ENCODE measurements at regions not wholly inside any gene's neighbourhood (a gene's known extent, or its start where the extent isn't known, plus 50 kb on each side); places are given as distances from the start of the nearest gene placed in this dataset.

GRCh38 chr2:124967325-124967724 is 942.2 kb downstream of the CNTNAP5 start:
- TF ChIP-seq, protein P1, sequence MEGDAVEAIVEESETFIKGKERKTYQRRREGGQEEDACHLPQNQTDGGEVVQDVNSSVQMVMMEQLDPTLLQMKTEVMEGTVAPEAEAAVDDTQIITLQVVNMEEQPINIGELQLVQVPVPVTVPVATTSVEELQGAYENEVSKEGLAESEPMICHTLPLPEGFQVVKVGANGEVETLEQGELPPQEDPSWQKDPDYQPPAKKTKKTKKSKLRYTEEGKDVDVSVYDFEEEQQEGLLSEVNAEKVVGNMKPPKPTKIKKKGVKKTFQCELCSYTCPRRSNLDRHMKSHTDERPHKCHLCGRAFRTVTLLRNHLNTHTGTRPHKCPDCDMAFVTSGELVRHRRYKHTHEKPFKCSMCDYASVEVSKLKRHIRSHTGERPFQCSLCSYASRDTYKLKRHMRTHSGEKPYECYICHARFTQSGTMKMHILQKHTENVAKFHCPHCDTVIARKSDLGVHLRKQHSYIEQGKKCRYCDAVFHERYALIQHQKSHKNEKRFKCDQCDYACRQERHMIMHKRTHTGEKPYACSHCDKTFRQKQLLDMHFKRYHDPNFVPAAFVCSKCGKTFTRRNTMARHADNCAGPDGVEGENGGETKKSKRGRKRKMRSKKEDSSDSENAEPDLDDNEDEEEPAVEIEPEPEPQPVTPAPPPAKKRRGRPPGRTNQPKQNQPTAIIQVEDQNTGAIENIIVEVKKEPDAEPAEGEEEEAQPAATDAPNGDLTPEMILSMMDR (IDR thresholded peaks at IDR 0.05; ENCODE audit: low read depth, low read length, missing control alignments): no peak
- H3K4me3 ChIP-seq (ENCODE audit: low read depth, low read length): no peak overlapping the region
- DNase-seq (ENCODE audit: low read depth): no peak

DNA sequence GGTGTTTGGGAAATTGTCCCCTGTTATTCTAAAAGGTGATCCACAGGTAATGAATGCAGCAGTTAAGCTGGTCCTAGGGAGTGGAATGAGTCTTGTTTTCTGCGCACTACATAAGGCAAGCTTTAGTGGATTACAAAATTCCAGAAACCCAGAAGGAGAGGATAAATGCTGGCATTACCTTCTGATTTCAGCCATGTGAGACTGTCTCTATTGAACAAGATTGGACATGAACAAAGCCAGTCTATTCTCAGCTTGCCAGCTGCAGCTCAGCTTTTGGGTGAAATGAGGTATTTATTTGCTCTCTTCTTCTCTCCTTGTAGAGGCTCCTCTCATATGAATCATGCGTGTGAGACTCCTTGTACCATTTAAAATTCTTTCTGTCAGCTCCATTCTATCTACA is 944.9 kb downstream of the CNTNAP5 start:
- no peak for DNase-seq (ENCODE audit: low read depth)
- H3K4me3 ChIP-seq (ENCODE audit: low read depth, low read length): no peak overlapping the region
- TF ChIP-seq, protein P1 (IDR thresholded peaks at IDR 0.05; ENCODE audit: low read depth, low read length, missing control alignments): no peak

GRCh38 chr2:124973396-124973795 is 948.3 kb downstream of the CNTNAP5 start:
- no peak for DNase-seq (ENCODE audit: low read depth)
- H3K4me3 ChIP-seq (ENCODE audit: low read depth, low read length): no peak overlapping the region
- TF ChIP-seq, protein P1 (IDR thresholded peaks at IDR 0.05; ENCODE audit: low read depth, low read length, missing control alignments): no peak

GRCh38 chr2:124975224-124975623 is 950.1 kb downstream of the CNTNAP5 start:
- TF ChIP-seq, protein P1 (IDR thresholded peaks at IDR 0.05; ENCODE audit: low read depth, low read length, missing control alignments): no peak
- no peak overlapping the region for H3K4me3 ChIP-seq (ENCODE audit: low read depth, low read length)
- no peak for DNase-seq (ENCODE audit: low read depth)

GRCh38 chr2:124975648-124976047 is 950.6 kb downstream of the CNTNAP5 start:
- no peak for DNase-seq (ENCODE audit: low read depth)
- TF ChIP-seq, protein P1 (IDR thresholded peaks at IDR 0.05; ENCODE audit: low read depth, low read length, missing control alignments): no peak
- no peak overlapping the region for H3K4me3 ChIP-seq (ENCODE audit: low read depth, low read length)

DNA sequence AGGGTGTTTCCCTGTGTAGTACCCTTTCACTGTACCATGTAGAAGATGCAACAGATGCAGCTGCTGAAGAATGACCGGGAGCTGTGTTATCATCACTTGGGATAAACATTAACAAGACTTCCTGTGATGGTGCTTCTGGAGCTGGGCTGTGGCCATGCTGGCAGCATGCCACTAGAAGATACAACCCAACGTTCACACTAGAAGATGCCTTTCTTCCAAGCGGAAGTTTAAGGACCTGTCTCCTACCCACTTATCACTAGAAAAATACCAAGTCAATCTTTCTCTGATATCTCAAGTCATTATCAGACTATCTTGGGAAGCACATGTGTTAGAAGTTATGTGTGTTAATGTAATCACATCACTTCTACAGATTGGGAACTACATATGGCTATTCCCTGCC is 953.5 kb downstream of the CNTNAP5 start:
- H3K4me3 ChIP-seq (ENCODE audit: low read depth, low read length): no peak overlapping the region
- TF ChIP-seq, protein P1 (IDR thresholded peaks at IDR 0.05; ENCODE audit: low read depth, low read length, missing control alignments): no peak
- no peak for DNase-seq (ENCODE audit: low read depth)

GRCh38 chr2:124983595-124983994 is 958.5 kb downstream of the CNTNAP5 start:
- H3K4me3 ChIP-seq (ENCODE audit: low read depth, low read length): no peak overlapping the region
- TF ChIP-seq, protein P1 (IDR thresholded peaks at IDR 0.05; ENCODE audit: low read depth, low read length, missing control alignments): no peak
- no peak for DNase-seq (ENCODE audit: low read depth)
